ENCODE measurements at regions not wholly inside any gene's neighbourhood (a gene's known extent, or its start where the extent isn't known, plus 50 kb on each side); places are given as distances from the start of the nearest gene placed in this dataset.

GRCh38 chr7:26055241-26055640, 96.8 kb upstream of the NFE2L3 start:
- no peak overlapping the region for H3K27ac ChIP-seq (ENCODE audit: low read length)
- H4K20me1 ChIP-seq (ENCODE audit: insufficient read depth, low read length) = no peaks in the 10 kb centered on the region
- H2AFZ ChIP-seq (ENCODE audit: low read depth, low read length) = no peak overlapping the region
- no peaks in the 10 kb centered on the region for H3K9me3 ChIP-seq (ENCODE audit: insufficient read depth, low read length)
- H3K79me2 ChIP-seq (ENCODE audit: low read length) = no peaks in the 10 kb centered on the region
- H3K36me3 ChIP-seq (replicated peaks; ENCODE audit: low read depth, low read length) = no peaks in the 10 kb centered on the region
- no peak overlapping the region for H3K4me3 ChIP-seq (ENCODE audit: low read length)
- no peak overlapping the region for H3K9ac ChIP-seq (ENCODE audit: low read length)
- no peaks in the 10 kb centered on the region for H3K27me3 ChIP-seq (ENCODE audit: low read depth, low read length)
- TF ChIP-seq EZH2phosphoT487 (IDR thresholded peaks at IDR 0.05; ENCODE audit: low read depth) = no peak
- TF ChIP-seq, protein P1, sequence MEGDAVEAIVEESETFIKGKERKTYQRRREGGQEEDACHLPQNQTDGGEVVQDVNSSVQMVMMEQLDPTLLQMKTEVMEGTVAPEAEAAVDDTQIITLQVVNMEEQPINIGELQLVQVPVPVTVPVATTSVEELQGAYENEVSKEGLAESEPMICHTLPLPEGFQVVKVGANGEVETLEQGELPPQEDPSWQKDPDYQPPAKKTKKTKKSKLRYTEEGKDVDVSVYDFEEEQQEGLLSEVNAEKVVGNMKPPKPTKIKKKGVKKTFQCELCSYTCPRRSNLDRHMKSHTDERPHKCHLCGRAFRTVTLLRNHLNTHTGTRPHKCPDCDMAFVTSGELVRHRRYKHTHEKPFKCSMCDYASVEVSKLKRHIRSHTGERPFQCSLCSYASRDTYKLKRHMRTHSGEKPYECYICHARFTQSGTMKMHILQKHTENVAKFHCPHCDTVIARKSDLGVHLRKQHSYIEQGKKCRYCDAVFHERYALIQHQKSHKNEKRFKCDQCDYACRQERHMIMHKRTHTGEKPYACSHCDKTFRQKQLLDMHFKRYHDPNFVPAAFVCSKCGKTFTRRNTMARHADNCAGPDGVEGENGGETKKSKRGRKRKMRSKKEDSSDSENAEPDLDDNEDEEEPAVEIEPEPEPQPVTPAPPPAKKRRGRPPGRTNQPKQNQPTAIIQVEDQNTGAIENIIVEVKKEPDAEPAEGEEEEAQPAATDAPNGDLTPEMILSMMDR (IDR thresholded peaks at IDR 0.05; ENCODE audit: low read depth, low read length) = no peak
- no peaks in the 10 kb centered on the region for H3K4me1 ChIP-seq (ENCODE audit: low read length)
- no peak overlapping the region for H3K4me2 ChIP-seq (ENCODE audit: low read length)

DNA sequence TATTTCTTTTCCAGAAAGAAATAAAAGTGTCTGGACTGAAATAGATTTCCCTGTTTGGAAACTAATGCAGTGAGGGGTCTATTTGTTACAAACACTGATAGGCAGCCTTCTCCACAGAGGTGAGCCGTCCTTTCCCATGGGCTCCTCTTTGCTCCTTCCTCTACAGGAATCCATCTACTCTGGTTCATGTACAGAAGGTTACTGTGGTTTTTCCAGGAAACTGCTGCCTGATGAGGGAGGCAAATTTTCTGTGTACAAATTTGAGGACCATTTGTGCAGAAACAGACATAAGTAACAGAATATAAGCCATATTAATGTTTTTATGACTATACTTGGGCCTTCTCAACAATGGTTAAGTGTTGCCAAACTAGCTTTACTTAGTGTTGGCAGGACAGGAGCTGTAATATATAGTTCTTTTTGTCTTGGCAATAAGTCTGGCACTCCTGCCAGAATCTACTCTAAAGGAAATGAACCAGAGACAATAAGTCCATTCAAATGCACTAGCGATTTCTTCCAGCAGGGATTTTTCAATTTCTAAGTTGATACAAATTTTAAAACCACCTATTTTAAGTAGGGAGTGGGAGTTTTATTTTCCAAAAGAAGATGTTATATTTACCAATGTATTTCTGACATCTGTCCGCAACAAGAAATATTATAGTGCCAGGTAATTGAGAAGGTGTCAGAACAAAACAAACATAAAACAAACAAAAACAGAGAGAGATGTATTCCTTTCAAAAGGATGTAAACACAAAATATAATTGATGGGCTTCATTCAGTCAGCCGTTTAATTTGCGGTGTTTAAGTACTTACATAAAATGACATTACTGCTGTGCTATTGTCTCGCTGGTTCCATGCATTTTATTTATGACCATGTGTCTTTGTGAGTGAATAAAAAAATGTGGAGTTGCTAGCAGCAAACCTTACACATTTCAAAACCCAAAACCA, 91.0 kb upstream of the NFE2L3 start:
- no peak overlapping the region for H2AFZ ChIP-seq (ENCODE audit: low read depth, low read length)
- no peaks in the 10 kb centered on the region for H3K36me3 ChIP-seq (replicated peaks; ENCODE audit: low read depth, low read length)
- TF ChIP-seq, protein P1 (IDR thresholded peaks at IDR 0.05; ENCODE audit: low read depth, low read length) = no peak
- no peak for TF ChIP-seq EZH2phosphoT487 (IDR thresholded peaks at IDR 0.05; ENCODE audit: low read depth)
- H3K4me2 ChIP-seq (ENCODE audit: low read length) = peak overlapping the region; percentile 56
- no peak overlapping the region for H3K9ac ChIP-seq (ENCODE audit: low read length)
- peaks cover 7% of the 10 kb centered on the region; the same call in 1 of the 2 replicates for H3K4me1 ChIP-seq (ENCODE audit: low read length)
- peaks cover 5% of the 10 kb centered on the region; the same call in 1 of the 2 replicates for H3K27me3 ChIP-seq (ENCODE audit: low read depth, low read length)
- no peak overlapping the region for H3K4me3 ChIP-seq (ENCODE audit: low read length)
- H3K9me3 ChIP-seq (ENCODE audit: insufficient read depth, low read length) = no peaks in the 10 kb centered on the region
- no peaks in the 10 kb centered on the region for H4K20me1 ChIP-seq (ENCODE audit: insufficient read depth, low read length)
- no peak overlapping the region for H3K27ac ChIP-seq (ENCODE audit: low read length)
- no peaks in the 10 kb centered on the region for H3K79me2 ChIP-seq (ENCODE audit: low read length)

DNA sequence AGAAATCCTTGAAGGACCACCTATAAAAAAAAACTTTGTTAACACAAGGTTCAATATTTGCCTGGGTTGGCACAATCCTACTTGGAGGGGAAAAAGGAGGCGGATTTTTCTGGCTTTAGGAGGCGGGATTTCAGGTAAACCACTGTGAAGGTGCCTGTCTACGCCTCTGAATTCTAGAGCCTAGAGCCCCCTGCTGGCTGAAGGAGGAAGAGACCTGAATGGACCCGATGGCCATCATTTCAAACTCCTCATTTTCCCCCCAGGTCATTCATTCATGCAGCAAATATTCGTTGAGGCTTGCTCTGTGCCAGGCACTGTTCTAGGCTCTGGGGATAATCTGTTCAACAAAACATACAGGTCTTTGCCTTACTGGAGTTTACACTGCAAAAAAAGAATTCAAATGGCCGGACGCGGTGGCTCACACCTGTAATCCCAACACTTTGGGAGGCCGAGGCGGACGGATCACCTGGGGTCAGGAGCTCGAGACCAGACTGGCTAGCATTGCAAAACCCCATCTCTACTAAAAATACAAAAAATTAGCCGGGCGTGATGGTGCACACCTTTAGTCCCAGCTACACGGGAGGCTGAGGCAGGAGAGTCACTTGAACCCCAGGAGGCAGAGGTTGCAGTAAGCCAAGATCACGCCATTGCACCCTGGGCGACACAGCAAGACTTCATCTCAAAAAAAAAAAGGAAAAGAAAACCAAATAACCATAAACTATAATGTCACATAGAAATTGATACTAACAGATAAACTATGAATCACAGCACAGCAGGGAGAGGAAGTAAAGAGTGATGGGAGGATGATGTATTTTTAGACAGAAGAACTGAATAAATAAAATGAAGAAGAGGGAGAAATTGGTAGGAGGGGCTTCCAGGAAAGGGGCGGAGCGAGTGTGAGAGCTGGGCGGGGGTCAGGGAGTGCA, 90.1 kb upstream of the NFE2L3 start:
- no peaks in the 10 kb centered on the region for H3K9me3 ChIP-seq (ENCODE audit: insufficient read depth, low read length)

More for the DNA sequence above, 90.1 kb upstream of the NFE2L3 start:
- peaks cover 5% of the 10 kb centered on the region; the same call in 1 of the 2 replicates for H3K27me3 ChIP-seq (ENCODE audit: low read depth, low read length)
- H3K9ac ChIP-seq (ENCODE audit: low read length) = no peak overlapping the region
- peak overlapping the region; percentile 56 for H3K4me2 ChIP-seq (ENCODE audit: low read length)
- no peaks in the 10 kb centered on the region for H4K20me1 ChIP-seq (ENCODE audit: insufficient read depth, low read length)
- H3K36me3 ChIP-seq (replicated peaks; ENCODE audit: low read depth, low read length) = no peaks in the 10 kb centered on the region
- H3K4me1 ChIP-seq (ENCODE audit: low read length) = peaks cover 7% of the 10 kb centered on the region; the same call in 1 of the 2 replicates
- no peak overlapping the region for H2AFZ ChIP-seq (ENCODE audit: low read depth, low read length)
- H3K27ac ChIP-seq (ENCODE audit: low read length) = no peak overlapping the region
- TF ChIP-seq, protein P1 (IDR thresholded peaks at IDR 0.05; ENCODE audit: low read depth, low read length) = peak; percentile 75
- no peak for TF ChIP-seq EZH2phosphoT487 (IDR thresholded peaks at IDR 0.05; ENCODE audit: low read depth)
- peak overlapping the region; percentile 36; the same call in 1 of the 2 replicates for H3K4me3 ChIP-seq (ENCODE audit: low read length)
- no peaks in the 10 kb centered on the region for H3K79me2 ChIP-seq (ENCODE audit: low read length)

All from OCI-LY3 (cell line).